Amygdala (tissue), 56 donors: ENCODE measurements at regions not wholly inside any gene's neighbourhood (a gene's known extent, or its start where the extent isn't known, plus 50 kb on each side); places are given as distances from the start of the nearest gene placed in this dataset.

ENCODE experiments used
- DNase-seq, 56 donors: peaks; one replicate each; lab custom pipeline; 2025; lab: John Stamatoyannopoulos, UW

DNA sequence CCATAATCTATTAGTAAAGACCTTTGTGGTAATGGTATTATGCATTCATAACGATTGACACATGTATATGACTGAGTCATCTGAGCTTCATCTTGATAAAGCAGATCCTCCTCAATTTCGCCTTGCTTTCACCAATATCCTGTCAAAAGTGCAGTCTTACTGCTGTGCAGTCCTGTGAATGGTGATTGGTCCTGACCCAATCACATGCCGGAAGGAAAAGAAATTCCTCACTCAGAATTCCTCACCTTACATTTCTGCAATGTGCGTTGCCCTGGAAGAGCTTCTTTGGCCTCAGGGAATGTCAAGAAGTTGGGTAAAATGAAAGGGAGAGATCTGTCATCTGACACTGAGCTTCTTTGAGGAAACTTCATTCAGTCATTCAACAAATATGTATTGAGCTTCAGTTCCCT is 121.0 kb upstream of the TSPAN2 start:
- no peak for DNase-seq

DNA sequence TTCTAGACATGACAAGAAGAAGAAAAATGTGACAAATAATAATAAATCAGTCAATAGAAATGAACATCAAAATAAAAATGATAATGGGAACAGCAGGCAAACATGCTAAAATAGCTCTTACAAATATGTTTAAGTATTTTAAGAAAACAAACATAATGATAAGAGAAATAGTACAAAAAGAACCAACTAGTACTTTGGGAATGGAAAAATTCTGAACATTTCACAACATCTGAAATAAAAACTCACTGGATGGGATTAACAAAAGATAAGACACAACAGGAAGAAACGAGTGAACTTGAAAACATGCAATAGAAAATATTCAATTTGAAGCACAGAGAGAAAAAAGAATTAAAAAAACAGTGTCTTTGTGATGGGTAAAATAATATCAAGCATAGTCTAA is 115.2 kb upstream of the TSPAN2 start:
- DNase-seq: no peak

DNA sequence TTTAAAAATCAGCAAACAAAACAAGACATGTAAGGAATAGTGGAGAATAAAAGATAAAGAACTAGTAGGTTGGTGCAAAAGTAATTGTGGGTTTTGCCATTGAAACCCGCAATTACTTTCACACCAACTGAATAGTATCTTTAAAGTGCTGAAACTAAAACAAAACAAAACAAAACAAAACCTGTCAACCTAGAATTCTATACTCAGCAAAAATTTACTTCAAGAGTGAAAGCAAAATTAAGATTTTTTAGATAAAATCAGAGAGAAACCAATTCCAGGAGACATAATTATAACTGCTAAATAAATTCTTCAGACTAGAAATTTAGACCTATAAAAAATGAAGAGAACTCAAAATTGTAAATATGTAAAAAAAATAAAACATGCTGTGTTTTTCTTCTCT is 114.0 kb upstream of the TSPAN2 start:
- no peak for DNase-seq

DNA sequence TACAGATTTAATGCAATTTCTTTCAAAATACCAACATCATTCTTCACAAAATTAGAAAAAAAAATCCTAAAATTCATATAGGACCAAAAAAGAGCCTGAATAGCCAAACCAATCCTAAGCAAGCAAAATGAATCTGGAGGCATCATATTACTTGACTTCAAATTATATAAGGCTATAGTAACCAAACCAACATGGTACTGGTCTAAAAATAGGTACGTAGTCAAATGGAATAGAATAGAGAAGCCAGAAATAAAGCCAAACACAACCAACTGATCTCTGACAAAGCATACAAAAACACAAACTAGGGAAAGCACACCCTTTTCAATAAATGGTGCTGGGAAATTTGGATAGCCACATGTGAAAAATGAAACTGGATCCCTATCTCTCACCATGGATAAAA is 112.3 kb upstream of the TSPAN2 start:
- no peak for DNase-seq

DNA sequence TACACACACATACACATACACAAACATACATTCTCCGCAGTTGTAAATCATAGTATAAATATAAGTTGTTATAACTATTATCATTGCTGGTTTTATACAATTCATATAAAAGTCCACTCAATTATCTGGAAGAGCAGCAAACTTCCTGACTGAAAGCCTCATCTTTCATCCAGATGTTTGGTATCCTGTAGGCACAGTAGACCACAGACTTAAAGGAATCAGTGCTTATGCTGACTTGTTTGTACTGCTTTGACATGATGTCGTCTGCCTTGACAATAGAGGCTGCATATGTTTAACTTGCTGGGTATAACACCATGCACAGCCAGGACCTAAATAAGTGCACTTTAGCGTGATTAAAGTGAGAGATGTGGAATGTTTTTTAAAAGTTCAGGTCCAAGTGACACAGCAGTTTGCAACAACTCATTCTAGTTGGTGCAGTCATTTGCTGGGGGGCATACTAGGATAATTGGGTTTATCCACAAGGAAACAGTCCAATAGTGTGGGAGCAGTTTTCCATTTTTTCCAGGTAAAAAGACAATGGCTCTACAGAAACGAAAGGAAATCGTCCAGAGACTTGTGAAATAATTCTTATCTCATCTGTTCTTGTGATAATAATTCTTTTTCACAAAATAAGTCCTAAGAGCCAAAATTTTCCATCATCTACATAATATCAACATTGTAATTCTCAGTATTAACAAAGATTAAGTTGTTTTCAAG is 110.3 kb upstream of the TSPAN2 start:
- DNase-seq: no peak

DNA sequence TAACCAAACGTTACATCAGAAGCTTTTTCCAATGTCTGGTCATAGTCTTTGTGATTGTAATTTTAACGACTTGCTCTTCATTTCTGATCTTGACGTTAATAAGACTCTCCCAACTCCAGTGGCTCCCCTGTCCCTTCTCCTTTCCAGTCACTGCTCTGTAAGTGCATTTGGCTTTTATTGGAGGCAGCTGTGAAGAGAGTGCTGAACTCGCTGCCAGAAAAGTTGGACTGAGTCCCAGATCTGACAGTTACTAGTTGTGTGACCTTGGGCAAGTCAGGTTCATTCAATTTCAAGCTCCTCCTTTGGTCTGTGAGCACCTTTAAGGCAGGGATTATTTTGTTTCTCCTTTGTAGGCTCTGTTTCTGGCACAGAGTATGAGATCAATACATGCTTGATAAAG is 109.6 kb upstream of the TSPAN2 start:
- DNase-seq: no peak

DNA sequence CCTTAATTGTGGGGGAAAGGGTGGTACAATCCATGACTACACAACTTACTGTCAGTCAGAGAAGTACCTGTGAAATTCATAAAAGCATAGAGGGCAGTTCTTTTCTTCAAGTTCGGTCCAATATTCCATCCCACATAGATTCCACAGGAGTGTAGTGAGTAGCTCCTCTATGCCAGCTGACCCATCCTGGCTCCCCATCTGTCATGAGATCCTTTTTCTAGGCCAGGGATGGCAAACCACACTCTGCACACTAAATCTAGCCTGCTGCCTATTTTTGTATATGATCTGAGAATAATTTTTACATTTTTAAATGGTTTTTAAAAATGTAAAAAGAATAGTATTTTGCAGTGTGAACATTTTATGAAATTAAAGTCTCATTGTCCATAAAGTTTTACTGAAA is 107.0 kb upstream of the TSPAN2 start:
- no peak for DNase-seq

DNA sequence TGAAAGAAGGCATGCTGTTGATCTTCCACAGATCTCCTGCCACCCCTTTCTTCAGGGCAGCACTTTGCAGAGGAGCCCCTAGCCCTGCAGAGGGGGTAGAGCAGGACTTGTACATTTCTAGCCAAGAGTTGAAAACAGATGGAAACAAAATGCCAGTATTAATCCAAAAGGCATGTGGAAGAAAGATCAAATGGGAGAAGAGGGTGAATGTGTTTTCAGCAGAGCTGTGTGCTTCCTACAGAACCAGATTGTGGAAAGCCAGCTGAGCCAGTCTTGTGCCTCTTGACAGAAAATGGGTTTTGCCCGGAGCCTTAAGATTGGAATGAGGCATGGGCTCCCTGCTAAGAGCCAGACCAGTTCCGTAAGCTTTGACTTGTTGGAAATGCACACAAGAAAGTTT is 105.2 kb upstream of the TSPAN2 start:
- no peak for DNase-seq

DNA sequence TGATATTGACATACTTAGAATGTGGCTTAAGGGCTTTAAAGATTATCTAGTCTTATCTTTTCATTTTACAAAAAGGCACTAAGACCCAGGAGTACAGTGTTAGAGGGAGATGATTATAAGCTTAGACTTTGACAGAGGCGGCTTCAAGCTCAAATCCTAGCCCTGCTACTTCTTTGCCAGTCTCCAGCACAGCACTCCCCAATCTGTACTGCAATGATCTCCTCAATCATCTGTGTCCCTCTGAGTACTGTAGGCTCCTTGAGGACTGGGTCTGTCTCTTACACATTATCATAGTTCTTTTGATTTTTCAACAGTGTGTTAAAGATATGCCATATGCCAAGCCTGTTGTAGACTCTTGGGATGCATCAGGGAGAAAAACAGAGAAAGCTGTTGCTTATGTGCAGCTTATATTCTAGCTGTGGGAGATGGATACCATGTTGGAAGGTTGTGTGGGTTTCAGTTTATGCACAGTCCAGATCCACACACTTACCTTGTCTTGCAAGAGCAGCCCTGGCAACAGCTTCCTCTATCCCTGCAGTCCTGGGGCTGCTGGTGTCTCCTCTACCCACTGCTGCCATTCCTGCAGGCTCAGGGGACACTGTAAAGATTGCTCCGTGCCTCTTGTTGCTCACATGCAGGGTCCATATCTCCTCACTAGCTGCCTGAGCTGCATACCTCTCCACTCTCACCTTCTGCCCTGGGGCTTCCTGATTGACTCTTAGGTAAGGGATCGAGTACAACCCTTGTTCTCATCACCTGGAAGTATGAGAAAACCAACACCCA is 103.9 kb upstream of the TSPAN2 start:
- no peak for DNase-seq

DNA sequence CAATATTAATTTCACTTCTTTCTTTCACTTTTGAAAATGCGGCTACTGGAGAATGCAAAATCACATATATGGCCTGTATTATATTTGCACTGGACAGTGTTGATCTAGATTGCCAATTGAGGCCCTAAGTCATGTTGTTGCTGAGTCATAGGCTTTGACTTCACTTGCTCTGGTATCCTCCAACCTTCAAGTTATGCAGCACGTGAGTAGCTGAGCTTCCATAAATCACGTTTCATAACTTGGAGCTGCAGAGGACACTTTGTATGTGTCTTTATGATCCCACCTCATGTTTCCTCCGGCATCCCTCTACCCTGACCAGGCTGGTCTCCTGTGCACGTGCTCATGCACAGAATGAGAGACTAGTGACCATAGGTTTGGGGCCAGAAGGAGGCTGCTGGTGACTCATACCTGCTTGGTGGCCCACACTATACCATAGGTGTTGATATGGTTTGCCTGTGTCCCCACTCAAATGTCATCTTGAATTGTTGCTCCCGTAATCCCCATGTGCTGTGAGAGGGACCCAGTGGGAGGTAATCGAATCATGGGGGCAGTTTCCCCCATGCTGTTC is 103.0 kb upstream of the TSPAN2 start:
- no peak for DNase-seq

DNA sequence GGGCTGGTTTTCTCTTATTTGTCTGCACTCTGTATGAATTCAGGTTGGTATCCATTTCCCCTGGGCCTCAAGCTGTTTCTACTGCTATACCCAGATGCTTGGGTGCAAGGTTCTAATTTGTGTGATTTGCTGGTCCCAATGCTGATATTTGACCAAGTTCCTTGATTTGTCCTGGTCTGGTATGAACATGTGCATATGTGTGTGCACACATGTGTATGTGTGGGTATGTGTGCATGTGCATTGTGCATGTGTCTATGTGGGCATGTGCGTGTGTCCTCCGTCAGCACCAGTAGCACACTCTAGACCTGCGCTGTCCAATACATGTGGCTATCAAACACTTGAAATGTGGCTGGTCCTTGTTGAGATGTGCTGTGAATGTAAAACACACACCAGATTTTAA is 102.4 kb upstream of the TSPAN2 start:
- DNase-seq: no peak

DNA sequence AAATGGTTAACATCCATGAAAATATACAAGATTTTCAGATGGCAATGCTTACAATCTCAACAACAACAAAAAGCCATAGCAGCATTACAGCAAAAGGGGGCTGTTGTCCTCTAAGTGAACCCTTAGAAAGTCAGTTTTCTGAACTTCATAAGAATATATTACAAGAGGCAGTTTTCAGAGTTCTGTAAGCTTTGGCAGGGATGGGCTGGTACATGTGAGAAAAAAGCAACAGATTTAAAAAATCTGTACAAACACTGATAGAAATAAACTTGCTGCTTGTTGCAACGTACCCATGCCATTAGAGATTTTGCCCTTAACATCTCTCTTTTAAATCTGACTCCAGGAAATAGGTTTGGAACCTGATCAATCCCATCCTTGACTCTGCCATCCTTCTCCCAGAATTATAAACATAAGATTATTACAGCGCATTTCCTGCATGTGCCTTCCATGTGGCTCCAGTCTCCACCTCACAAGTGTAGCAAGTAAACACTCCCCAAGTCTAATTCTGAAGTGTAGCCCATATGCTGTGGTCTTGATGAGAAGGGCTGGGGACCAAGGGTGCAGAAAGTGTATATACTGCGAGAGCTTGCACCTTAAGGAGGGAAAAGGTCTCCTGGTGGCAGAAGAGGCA is 101.4 kb upstream of the TSPAN2 start:
- no peak for DNase-seq

DNA sequence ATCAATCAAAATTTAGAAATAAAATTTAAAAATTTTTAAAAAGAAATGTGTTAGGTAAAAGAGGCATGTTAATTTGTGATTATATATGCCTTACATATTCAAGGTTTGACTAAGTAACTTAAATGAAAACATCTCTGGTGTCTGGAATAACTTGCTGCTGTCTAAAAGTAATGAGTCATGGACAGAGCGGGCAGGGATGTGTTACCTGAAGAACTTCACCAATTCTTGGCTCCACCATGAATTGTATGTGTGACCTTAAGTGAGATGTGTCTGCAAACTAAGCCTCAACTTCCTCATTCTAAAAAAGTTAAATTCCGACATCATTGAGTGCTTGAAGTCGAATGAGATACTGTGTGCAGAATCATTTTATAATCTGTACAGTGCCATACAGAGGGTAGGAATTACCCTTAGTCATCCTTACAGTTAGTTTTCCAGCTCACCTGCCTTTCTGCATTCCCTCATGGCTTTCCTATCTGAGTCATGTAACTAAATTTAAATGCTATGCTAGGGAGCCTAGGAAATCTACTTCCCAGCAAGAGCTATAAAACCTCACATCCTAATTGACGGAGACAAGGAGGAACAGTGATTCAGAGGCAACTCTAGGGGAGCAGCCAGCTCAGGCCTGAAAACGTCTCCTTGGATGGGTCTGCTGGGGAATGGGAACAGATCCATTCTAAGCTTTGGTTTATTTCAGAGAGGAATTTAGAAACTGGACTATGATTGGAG is 100.7 kb upstream of the TSPAN2 start:
- no peak for DNase-seq

DNA sequence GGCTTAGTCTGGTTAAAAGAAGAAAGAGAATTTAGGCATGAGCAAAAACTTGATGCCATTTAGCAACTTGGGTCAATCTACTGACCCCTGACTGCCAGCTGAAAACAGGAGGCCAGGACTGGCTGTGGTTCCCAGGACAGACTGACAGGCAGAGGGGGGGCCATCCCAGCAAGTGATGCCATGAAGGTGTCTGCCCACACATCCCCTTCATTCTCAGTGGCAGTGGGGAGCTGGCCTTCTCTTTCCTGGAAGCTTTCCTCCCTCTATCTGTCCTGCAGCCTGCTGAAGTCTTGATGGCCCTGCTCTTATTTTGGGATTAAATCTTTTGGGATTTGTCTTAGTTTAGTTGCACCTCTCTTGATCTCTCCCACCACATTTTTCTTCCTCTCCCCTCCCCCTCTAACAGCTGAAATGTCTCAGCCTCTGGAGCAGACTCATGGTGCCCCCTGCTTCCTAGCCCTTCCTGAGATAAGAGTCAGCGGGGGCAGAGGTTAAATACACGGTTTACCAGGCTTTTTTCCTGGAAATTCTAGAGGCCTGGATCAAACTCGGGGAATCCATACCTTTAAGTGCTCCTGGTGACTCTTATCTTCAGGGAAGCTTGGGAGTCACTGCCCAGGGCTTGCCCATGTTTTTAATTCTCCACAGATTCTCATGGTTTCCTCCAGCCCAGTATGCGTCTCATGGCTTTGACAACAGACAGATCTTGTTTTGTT is 99.5 kb upstream of the TSPAN2 start:
- no peak for DNase-seq

DNA sequence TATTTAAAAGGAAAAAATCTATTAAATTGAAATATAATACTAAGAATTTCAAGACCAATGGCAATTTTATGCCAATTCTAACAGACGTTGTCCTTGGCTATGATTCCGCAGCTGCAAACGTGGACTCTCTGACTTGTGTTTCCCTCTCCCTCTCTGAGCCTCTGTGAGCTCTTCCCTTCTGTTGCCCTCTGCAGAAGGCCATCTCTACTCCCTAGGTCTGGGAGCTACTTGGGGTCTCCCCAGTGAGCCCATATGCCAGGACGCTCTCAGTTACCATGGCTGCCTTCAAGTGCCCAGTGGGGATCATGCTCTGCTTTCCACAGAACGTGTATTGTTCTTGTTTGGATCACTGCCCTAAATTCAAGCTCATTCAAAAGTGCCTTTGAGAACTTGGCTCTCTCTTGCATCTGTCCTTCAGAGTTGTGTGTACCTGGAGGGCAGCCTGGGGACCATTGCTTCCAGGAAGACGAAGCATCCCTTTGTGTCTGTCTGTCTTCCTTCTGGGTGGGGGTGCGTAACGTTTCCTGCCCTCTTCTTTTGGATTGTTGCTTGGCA is 97.5 kb upstream of the TSPAN2 start:
- peak in 8 of 56 donors; percentile 4 to 28 (median 18) for DNase-seq

DNA sequence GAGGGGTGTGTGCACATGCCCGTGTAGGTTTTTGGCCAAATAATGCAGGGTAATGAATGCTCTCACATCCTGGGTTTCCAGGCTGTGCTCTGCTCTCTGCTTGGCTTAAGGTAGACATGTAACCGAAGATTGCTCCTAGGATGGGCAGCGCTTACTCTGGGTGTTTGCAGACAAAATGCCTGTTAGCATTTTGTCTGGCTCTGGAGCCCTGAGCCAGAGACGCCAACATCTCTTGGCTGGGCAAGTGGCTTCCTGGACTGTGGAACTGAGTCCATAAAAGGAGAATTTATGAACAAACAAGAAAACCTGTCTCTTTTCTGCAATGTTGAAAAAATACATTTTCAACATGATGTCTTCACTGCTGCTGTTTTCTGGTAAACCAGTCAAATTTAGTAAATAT is 96.0 kb upstream of the TSPAN2 start:
- DNase-seq: no peak

DNA sequence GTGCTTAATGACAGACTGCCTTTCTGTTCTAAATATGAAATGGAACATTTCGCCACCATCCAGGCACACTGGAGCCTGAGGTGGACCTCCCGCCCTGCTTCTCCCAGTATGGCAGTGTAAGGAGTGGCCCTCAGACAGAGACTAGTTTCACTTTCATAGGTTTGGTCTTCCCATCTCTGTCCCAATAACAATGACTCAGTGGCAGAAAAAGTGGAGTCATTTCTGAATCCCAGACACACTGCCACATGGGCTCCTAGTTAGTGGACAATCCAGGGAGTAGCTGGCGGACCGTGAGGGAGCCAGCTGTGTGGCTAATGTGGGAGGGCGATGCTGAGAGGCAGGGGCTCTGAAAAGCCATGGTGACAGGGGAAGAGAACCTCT is 95.6 kb upstream of the TSPAN2 start:
- DNase-seq: no peak

DNA sequence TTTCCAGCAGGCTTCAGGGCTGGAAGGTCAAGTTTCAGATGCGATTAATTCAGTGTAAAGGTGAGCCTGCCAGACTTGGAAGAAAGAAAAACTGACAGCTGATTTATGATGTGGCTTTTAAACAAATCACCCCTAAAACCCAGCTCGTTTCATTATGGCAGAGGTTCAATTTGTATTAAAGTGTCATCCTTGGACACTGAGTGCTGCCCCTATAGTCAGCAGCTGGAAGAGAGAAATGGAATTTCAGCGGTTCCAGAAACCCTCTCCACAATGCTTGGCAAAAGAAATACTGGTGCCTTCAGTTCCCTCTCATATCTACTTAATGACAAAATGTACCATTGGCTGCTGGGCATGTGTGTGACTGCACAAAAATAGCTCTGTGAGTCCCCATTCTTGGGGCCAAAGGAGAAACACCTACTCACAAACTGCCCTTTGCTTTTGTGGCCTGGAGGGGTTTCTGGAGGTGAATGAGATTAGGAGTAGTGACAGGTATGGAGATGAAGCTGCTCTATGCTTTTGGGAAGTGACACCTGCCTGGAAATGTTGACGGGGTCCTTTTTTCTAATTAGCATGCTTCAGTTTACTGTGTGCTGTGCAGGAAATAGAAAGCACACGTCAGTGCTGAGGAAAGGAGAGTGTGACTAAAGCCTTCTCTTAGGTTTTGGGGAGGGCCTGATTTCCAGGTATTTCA is 95.1 kb upstream of the TSPAN2 start:
- no peak for DNase-seq

DNA sequence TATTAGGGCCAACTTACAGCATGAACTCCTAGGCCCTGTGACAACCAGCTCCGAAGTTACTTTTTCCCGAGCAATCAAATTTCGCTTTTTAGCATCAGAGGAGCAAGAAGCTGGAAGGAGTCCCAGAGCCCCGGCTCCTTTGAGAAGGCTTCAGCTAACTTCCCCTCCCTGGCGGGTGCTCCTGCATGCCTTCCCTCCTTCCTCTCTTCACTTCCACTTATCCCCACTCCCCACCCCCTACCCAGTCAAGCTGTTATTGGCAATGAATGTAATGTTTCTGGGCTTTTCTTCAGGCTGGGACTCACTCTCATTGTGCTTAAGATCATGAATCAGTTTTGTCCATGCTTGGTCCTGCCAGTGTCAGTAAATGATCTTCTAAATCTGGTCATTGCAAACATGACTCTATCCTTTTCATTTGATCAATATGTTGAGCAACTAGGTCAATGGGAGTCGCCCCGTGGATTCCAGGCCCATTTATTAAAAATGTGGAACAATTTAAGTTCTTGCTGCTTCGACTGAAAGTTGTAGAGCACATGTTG is 94.5 kb upstream of the TSPAN2 start:
- peak in 4 of 56 donors; percentile 3 to 6 (median 6) for DNase-seq
